Lung (tissue), 11 donors: ENCODE measurements at regions not wholly inside any gene's neighbourhood (a gene's known extent, or its start where the extent isn't known, plus 50 kb on each side); places are given as distances from the start of the nearest gene placed in this dataset.

Source experiments
- ATAC-seq: fragments of 200-7000 bp; cut with Tn5 transposase; one replicate; pipeline ENCODE4 v1.9.1; 2020; ENCODE audit warnings: moderate number of reproducible peaks; ENCODE audit not compliant: insufficient read depth, low FRiP score
- DNase-seq, 3 donors: peaks; one replicate each; pipeline ENCODE4 v3.0.0-alpha.2; 2013 to 2017
- H3K27ac ChIP-seq, 2 donors: one replicate each; pipeline ENCODE4 v1.5.1; 2013; ENCODE audit warnings: mild to moderate bottlenecking in 2 of 2, moderate library complexity in 2 of 2, control low read depth in 1 of 2, inconsistent platforms in 1 of 2, low read depth in 1 of 2, low read length in 1 of 2
- H3K27me3 ChIP-seq, 3 donors: one replicate each; pipeline ENCODE4 v1.5.1; 2013; ENCODE audit warnings: low read length in 2 of 3; ENCODE audit not compliant: control insufficient read depth in 3 of 3, insufficient read depth in 3 of 3
- H3K36me3 ChIP-seq, 4 donors: one replicate each; pipeline ENCODE4 v1.5.1; 2013; ENCODE audit warnings: low read length in 4 of 4, mild to moderate bottlenecking in 1 of 4, moderate library complexity in 1 of 4; ENCODE audit not compliant: control insufficient read depth in 4 of 4, insufficient read depth in 4 of 4
- H3K4me1 ChIP-seq, 5 donors: one replicate each; pipeline ENCODE4 v1.5.1; 2013; ENCODE audit warnings: low read length in 5 of 5, mild to moderate bottlenecking in 2 of 5, moderate library complexity in 1 of 5; ENCODE audit not compliant: control insufficient read depth in 5 of 5, insufficient read depth in 5 of 5
- H3K4me3 ChIP-seq: one replicate; pipeline ENCODE4 v1.5.1; 2013; ENCODE audit warnings: mild to moderate bottlenecking, control low read depth, moderate library complexity
- H3K9ac ChIP-seq, 2 donors: one replicate each; pipeline ENCODE4 v1.5.1; 2013; ENCODE audit warnings: low read length in 2 of 2, control low read depth in 1 of 2; ENCODE audit not compliant: insufficient read depth in 1 of 2
- H3K9me3 ChIP-seq, 4 donors: one replicate each; pipeline ENCODE4 v1.5.1; 2013; ENCODE audit warnings: low read length in 3 of 4, mild to moderate bottlenecking in 1 of 4, moderate library complexity in 1 of 4; ENCODE audit not compliant: control insufficient read depth in 4 of 4, insufficient read depth in 3 of 4
- WGBS, 2 donors: extraction: QIAGEN DNeasy Blood & Tissue Kit; methylation state at CpG; one replicate each; pipeline ENCODE4 v1.1.7; 2013; 5-methylcytosine and 5-hydroxymethylcytosine counted together
- TF ChIP-seq, protein P1 (sequence below): IDR thresholded peaks from 2 replicates; pipeline ENCODE4 v1.5.1; 2012; ENCODE audit warnings: mild to moderate bottlenecking; ENCODE audit errors: control extremely low read depth, extremely low read depth
- donor health status: control.
- donor health status: control.
- donor health status: Bipolar disorder and iron deficiency.
- donor health status: healthy.
- donor health status: DM: yes; HTN: yes; CAD: no.

DNA sequence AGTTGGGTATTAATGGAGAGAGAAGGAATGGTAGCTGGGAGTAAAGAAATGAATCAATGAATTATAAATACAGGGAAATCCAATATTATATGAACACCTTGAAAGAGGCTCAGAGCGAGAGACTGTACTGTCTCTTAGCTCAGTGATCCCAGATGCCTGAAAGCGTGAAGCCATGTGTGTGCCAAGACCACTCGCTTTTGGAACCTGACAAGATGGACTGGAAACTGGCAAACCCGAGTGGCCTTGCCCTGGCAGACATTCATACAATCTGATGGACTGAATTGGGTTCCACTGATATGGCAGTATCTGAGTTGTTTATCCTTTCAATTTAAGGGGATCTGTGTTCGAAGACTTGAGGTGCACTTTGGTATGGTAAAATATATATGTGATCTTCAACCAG, 170.3 kb downstream of the ERCC6L2 start:
- Histone ChIP-seq H3K36me3 (no peaks in the 10 kb centered on the region), H3K27me3 (no peaks in the 10 kb centered on the region), H3K4me3 (no peak overlapping the region), H3K27ac (no peak overlapping the region), H3K4me1 (peaks cover 0 to 55% (median 30%) of the 10 kb centered on the region in 5 donors), H3K9ac (no peak overlapping the region), H3K9me3 (peaks cover 0 to 1% (median 0%) of the 10 kb centered on the region in 4 donors)
- ATAC-seq (no peak), DNase-seq (no peak)
- TF ChIP-seq, protein P1, sequence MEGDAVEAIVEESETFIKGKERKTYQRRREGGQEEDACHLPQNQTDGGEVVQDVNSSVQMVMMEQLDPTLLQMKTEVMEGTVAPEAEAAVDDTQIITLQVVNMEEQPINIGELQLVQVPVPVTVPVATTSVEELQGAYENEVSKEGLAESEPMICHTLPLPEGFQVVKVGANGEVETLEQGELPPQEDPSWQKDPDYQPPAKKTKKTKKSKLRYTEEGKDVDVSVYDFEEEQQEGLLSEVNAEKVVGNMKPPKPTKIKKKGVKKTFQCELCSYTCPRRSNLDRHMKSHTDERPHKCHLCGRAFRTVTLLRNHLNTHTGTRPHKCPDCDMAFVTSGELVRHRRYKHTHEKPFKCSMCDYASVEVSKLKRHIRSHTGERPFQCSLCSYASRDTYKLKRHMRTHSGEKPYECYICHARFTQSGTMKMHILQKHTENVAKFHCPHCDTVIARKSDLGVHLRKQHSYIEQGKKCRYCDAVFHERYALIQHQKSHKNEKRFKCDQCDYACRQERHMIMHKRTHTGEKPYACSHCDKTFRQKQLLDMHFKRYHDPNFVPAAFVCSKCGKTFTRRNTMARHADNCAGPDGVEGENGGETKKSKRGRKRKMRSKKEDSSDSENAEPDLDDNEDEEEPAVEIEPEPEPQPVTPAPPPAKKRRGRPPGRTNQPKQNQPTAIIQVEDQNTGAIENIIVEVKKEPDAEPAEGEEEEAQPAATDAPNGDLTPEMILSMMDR = no peak
- 96% methylated on average over 5 of the region's 5 CpGs for WGBS, 2 donors

DNA sequence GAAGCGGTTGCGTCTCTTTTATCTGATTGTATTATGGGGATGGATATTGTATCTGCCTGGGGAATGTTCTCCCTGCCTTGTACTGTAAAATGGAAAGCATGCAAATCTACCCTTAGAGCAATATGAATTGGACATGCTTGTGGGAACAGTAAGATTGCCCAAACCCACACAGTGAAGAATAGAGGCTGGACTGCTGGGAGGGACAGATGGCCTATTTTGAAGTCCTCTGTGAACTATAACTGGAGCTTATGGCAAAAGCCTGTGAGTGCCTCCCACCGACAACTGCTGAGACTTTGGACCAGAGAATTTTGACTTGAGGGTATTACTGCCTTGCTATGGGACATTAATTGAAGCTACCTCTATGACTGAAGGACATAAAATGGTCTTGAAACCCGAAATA, 168.9 kb downstream of the ERCC6L2 start:
- TF ChIP-seq, protein P1 = no peak
- Histone ChIP-seq H3K4me3 (no peak overlapping the region), H3K36me3 (no peaks in the 10 kb centered on the region), H3K9me3 (no peaks in the 10 kb centered on the region), H3K27ac (no peak overlapping the region), H3K9ac (no peak overlapping the region), H3K4me1 (peaks cover 0 to 61% (median 35%) of the 10 kb centered on the region in 5 donors), H3K27me3 (no peaks in the 10 kb centered on the region)
- no peak for DNase-seq
- no peak for ATAC-seq
- 98% methylated on average over 4 of the region's 4 CpGs for WGBS, 2 donors

DNA sequence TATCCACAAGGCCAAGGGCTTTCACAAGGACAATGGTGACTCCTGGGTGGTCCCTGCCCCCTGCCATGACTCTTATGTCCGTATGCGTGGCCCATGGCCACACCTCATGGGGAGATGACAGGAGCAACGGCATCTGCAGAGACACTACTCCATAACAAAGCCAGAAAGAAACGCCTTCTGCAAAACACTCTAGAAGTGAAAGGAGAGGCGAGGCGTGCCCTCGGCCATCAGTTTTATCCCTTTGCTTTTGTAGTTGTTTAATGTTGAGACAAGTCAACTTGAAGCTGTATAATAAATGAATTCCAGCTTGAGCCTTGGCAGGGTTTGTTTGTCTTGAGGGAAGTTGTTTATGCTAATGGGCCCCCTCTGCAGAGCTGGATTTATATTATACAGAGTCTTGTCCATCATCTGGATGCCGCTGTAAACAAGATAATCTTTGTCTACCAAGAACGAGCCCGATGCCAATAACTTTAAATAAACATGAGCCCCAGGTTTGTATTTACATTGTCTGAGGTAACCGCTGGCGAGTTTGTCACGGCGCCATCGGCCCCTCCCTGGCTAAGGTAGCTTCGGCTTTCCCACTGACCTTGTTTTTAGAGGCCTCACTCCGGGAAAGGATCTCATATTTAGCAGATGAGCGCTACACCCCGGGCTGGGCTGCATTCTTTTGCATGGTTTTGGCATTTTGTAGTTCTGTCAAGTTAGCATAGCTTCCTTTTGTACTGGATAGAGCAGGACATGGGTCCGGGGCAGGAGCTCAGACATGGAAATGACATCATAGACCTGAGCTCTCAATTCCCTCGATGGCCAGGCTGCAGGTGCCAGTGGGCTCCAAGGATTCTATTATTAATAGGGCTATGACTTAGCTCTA, 165.3 kb downstream of the ERCC6L2 start:
- H3K9ac ChIP-seq = no peak overlapping the region
- H3K27me3 ChIP-seq = no peaks in the 10 kb centered on the region
- peaks cover 0 to 7% (median 3%) of the 10 kb centered on the region in 4 donors for H3K9me3 ChIP-seq
- ATAC-seq (no peak), DNase-seq (peak; percentile 90 to 97 (median 97))
- 49 to 61% methylated on average over 21 of the region's 21 CpGs for WGBS, 2 donors
- H3K36me3 ChIP-seq = no peaks in the 10 kb centered on the region
- no peak overlapping the region for H3K4me3 ChIP-seq
- H3K4me1 ChIP-seq = peaks cover 0 to 32% (median 14%) of the 10 kb centered on the region in 5 donors
- H3K27ac ChIP-seq = no peak overlapping the region
- TF ChIP-seq, protein P1 = no peak
